G401 (cell line): ENCODE measurements at regions not wholly inside any gene's neighbourhood (a gene's known extent, or its start where the extent isn't known, plus 50 kb on each side); places are given as distances from the start of the nearest gene placed in this dataset.

Experiments used
- DNase-seq: peaks from one replicate; pipeline ENCODE4 v3.0.0-alpha.2; 2015; ENCODE audit warnings: low spot score
- in situ Hi-C: cut with HindIII; loops from 2 replicates; pipeline ENCODE4 v1.10.0; 2016; ENCODE audit warnings: low sequenced_read_pairs, mixed read lengths

DNA sequence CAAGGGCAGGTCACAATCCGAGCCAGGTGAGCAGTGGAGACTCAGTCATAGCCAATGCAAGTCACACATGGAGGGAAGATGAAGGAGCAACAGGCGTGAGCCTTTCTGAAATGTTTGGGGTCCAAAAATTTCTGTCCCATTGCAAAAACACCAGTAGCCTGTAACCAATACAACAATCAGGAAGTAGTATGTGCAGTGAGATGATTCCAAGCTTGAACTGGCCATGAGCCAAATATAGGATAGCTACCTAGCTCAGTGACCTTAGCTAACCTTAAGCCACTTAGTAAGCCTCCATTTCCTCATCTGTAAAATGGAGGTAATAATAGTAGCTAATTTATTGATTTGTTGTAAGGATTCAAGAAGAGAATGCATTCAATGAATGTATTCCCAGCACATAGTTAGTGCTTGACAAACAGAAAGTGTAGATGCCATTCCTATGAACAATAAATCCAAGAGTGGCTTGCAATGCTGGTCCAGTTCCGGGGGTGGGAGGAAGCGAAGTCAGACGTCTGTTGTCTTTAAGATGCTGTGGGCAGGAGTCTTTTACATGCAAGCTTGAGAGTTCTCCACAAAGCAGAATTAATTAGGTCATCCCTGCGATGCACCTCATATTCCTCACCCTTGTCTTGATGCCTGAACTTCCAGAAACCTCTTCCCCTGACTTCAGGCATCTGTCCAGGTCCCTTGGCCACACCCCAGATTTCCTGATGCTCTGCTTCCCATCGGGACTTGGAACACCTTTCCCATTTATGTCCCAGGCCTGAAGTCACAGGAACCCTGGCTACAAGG is 195.7 kb upstream of the UBL3 start:
- DNase-seq = no peak
- in situ Hi-C loops = no loop called here

DNA sequence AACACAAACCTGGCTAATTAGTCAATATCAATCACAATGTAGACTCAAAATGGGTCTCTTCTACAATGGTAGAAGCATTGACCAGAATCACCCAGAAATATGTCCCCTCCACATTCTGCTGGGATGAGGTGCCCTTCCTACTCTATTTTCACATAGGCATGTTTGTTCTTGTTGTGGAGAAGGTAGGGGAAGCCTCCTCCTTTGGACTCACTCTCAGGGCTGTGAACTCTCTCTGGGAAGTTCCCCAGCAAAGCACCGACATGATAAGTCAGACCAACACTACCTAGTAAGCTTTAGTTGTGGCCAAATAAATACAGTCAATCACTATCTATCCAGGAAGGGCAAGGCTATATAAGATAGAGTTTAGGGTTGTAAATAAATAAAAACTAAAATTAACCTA is 194.5 kb upstream of the UBL3 start:
- no peak for DNase-seq
- in situ Hi-C loops = no loop called here

DNA sequence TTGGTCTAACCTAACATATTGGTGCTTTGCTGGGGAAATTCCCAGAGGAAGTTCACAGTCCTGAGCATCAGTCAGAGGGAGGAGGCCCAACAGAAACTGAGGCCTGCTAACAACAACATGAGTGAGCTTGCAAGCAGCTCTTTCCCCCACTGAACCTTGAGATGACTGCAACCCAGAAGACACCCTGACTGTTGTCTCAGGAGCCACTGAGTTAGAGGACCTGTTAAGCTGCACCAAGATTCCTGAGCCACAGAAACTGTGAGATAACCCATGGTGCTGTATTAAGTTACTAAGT is 193.2 kb upstream of the UBL3 start:
- DNase-seq = no peak
- in situ Hi-C loops = no loop called here

DNA sequence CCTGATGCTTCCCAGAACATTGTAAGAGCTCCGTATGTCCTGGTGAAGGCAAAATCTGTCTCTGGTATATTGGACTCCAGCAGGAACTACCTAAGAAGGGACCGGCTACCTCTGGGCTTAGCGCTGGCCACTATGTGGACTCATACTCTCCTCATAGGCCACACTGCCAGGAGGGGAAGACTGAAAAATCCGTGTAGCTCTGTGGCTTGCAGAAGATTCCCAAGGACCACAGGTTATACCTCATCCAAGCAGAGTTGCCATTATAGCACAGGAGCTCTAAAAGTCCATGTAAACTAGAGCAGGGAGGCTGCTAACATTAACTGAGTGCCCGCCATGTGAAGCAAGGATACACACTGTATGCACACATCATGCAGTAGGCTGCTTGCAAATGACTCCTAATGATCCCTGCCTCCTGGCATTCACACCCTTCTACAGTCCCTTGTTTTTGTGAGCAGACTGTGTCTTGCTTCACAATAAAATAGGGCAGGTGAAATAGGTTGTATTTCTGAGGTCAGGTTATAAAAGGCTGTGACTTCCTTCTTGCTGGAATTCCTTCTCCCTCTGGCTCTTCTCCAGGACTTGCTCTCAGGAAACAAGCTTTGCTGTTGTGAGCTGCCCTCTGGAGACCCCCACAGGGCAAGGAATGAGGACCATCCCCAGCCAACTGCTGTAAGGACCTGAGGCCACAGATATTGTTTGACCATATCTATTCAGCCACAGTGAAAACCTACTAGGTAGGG is 192.6 kb upstream of the UBL3 start:
- in situ Hi-C loops = no loop called here
- no peak for DNase-seq

DNA sequence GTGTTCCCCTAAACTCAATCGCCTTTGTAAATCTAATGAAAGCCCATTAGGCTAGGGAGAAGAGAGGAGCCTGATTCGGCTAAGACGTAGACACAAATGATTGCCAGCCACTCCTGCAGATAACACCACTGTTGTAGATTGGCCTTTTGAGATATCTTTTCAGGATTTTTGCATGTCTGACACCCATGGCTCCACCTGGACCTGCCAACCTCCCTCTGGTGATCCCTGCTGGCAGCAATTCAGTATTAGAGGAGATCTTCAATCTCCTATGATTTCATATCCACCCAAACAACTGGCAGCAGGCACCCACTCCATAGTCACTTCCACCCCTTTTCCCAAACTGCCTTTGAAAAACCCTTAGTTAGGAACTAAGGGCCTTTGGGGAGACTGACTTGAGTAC is 191.9 kb upstream of the UBL3 start:
- no peak for DNase-seq
- in situ Hi-C loops = no loop called here

DNA sequence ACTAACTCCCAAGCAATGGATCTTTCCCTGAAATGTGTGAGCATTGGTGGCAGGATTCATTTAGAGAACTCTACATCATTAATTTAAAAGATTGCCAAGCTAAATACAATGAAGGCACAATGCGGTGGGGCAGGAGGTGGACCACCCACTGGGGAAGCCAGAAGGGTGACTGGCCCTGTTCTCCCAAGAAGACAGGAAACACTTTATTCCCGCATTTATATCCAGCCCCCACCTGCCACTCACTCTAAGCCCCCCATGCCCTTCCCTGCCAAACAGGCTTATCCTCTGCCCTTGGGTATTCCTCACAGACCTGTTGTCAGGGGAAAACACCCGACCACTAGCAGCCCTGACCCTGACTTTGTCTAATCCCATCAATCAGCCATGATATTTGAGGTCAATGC is 189.1 kb upstream of the UBL3 start:
- in situ Hi-C loops = no loop called here
- DNase-seq = no peak

DNA sequence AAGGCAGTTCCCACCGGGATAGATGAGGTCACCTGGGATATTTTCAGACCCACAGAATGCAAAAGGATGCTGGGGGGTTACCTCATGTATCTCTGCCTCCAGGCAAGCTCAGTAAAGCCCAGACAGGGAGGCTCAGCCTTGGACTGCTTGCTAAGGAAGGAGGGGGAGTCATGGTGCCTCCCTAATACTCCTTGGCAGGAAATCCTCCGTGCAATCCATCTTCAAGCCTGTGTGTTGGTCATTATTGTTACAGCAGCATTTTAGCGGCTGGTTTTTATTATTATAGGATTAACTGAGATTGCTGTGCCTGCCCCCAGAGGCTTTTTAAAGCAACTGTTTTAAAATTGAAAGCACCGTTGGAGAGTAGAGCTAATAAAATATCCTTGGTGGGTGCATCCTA is 188.5 kb upstream of the UBL3 start:
- in situ Hi-C loops = no loop called here
- no peak for DNase-seq

DNA sequence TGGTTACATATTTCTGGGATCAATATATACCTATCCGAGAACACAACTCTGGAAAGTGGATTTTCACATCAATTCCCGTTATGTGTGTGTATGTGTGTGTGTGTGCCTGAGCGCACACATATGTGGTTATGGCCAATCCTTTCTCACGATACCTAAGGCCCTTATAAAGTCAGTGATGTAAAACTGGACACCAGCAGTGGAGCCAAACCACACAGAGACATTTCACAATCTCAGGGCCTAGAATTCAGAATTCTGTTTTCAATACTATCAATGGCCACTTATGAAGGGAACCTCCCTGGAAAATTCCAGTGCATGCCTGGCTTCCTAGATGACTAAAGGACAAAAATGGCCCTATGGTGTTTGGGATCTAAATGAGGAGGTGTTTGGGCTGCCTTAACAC is 187.3 kb upstream of the UBL3 start:
- in situ Hi-C loops = no loop called here

DNA sequence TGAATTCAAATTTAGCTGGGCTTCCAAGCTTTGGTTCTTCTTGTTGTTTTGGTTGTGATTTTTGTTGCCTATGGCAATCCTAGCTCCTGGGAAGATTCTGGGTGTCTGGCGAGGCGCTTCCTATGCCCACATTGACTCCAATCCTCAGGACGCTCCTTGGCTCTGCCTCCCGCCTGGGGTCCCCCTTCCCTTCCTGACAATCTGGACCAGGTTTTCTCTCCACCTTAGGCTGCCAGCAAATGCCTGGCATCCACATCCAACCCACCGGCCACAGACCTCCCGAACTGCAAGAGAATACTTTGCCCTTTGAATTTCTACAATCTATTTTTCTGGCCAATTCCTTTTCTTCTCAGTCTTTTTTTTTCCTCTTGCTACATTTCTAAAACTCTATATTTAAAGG is 186.9 kb upstream of the UBL3 start:
- in situ Hi-C loops = no loop called here
- no peak for DNase-seq

More for the DNA sequence above, 187.3 kb upstream of the UBL3 start:
- DNase-seq = no peak

DNA sequence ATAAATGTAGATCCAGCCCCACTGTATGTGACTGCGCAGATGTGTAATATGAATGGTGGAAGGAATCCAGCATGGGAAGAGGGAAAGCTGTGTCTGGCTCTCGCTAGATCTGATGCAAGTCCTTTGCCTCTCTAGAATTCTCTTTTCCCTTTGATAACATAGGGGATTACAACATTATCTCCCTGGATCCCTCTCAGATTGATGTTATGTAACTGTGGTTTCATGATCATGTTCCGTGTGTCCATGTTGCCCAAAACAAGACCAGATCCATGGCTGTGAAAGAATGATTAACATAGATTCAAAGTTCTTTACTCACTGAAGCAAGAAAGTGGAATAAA is 184.0 kb upstream of the UBL3 start:
- no peak for DNase-seq
- in situ Hi-C loops = no loop called here

DNA sequence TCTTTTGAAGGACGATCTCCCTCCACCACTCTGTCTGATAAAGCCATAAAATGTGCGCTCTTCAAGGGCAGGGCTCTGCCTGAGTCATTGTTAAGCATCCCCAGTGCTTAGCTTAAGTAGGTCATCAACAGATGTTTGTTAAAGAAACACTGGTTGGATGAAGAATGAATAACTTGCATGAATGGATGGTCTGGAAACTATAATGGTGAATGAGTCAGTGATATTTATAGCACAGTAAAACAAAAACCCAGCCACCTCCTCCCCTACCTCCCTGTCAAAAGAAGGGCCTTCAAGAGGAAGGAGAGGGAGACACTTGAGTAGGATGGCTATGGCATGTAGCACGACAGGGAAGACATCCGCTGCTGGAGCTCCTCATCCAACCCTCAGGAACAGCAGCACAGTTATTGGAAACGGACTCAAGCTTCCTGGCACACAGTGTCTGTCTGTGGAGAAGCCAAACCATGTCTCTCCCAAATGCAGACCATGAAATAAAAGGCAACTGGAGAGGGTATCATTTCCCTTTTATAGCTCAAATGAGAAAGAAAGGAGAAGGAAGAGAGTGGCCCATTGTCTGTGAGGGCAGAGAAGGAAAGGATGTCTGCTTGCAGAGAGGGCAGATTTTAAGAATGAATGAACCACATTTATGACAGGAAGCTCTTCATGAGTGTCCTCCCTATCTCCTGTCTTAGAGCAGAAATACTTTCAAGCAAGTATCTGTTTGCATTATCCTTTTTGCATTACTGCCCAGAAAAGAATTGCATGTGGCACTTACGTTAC is 183.5 kb upstream of the UBL3 start:
- no peak for DNase-seq
- in situ Hi-C loops = no loop called here

DNA sequence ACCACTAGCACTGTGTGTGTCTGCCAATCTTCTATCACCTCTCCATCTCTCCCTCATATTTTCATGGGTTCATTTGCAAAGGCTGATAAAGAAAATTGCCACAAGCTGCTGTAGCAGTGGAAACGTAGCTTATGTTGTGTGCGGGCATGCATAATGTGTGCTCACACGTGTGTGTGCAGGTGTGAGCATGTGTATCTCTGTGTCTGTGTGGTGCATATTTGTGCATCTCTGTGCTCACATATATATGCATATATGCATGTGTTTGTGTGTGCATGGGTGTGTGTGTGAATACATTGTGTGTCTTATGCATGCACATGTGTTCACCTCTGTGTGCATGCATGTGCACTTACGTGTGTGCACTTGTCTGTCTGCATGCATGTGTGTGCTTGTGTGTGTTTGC is 181.8 kb upstream of the UBL3 start:
- no peak for DNase-seq

DNA sequence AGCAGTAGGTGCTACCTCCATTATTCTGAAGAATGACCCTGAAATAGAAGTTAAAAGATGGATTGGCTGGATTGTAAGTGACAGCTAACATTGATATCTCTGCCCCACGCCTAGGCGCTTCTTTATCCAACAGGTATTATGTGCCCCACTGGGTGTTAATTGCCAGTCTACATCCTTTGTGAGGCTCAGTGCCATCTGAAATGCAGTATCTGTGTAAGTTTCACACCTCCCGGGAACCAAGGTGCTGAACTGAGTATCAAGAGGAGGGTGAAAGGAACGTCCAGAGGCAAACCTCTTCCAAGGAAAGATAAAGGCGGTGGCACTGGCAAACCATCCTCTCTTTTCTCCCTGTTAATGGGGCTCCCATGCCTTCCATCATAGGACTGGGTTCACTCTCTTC is 181.1 kb upstream of the UBL3 start:
- in situ Hi-C loops = no loop called here
- DNase-seq = no peak

More for the DNA sequence above, 181.8 kb upstream of the UBL3 start:
- in situ Hi-C loops = no loop called here

DNA sequence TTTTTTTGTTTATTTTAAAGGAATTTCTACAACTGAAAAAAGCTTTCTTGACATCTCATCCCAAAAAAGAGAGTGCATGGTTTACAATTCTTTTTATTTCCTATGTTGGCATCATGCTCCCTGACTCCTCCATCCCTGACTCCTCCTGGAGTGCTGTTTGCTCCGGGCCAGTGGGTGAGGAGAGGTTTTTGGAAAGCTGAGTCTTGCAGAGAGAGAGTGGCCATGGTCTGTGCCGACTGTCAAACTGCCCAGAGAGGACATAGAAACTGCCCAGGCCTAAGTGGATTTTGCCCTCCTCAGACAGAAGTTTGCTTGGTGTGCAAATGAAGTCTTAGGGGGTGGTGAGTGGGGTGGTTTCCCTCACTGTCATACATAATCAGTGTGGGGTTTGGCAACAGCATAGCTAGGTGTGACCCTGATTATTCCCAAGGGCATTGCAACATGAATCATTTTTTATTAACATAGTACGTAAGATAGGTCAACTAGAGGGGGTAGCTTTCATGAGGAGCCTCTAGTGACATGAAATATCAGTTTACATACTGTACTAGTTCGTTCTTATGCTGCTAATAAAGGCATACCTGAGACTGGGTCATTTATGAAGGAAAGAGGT is 179.8 kb upstream of the UBL3 start:
- in situ Hi-C loops = no loop called here

DNA sequence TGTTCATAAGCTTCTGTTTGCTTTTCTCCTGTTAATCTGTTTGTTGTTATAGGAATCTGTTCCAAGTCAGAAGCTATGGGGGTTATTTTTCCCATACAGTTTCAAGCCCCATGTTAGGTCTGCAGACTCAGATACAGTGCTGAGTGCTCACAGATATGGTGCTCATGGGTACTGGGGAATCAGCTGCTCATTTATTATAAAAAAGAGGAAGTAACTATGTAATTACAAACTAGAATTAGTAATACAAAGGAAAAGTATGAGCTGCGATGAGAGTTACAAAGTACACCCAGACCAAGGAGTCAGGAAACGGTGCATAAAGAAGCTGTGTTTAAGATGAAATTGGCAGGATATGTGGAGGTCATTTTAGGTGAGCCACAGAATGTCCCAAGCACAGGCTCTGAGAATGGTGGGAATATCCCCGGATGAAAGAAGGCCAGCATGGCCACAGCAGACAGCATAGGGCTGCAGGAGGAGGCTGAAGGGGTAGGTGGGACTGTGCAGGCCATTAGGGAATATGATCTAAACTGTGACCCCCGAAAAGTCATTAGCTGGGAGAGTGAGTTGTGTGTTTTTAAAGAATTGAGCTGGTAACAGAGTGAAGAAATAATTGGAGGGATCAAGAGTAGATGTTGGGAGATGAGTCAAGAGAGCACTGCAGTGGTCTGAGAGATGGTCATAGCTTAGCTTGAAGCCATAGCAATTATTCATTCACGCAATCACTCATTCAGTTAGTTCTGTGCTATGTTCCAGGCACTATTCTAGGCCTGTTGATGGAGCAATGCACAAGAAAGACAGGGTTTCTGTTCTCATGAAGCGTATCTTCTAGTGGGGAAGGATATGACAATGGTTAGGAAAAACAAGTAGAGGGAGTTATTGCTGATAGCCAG is 177.4 kb upstream of the UBL3 start:
- in situ Hi-C loops = no loop called here

More for the DNA sequence above, 179.8 kb upstream of the UBL3 start:
- no peak for DNase-seq

DNA sequence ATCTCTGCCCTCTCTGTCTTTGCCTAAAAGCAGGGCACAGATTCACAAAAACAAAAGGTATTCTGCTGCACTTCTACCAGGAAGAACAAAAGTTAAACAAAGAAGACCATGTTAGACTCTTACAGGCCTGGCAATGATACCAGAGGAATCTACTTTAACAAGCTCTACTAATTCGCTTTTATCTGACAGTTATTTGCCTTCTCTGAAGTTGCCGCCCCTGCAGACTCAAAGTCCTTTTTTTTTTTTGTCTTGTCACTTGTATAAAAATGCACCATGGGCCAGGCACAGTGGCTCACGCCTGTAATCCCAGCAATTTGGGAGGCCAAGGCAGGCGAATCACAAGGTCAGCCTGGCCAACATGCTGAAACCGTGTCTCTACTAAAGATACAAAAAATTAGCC is 176.5 kb upstream of the UBL3 start:
- DNase-seq = no peak
- in situ Hi-C loops = no loop called here

More for the DNA sequence above, 177.4 kb upstream of the UBL3 start:
- no peak for DNase-seq

DNA sequence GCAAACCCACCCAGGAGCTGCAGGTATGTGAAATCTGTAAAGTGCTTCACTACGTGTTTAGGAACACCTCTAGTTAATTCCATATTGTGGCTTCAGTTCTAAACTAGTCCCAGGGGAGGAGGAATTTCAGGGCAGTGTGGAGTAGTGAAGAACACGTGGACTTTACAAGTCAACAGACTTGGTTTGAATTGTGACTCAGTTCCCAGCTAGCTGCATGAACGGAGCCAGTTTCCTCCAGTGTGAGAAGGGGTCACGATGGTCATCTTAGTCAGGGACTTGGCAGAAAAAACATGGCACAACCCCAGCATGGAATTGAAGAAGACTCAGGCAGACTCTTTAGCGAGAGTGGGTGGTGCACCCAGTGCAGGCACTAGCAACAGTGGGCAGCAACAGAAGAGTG is 175.7 kb upstream of the UBL3 start:
- in situ Hi-C loops = no loop called here
- DNase-seq = no peak

DNA sequence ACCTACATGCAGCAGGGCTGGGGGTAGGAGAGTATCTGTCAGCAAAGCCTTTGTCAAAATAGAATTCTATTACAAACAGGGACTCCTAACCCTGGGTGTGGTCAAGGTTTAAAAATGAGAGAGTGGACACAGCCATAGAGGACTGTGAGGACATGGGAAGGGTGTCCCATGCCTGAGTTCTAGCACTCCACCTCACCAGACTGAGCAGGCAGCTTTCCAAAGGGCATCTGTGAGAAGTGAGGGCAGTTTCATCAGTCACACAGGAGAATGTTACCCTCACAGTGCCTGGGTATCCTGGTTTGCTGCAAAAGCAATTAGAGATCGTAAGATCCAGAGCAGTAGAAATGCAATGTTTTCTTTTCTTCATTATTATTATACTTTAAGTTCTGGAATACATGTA is 174.9 kb upstream of the UBL3 start:
- in situ Hi-C loops = no loop called here
- no peak for DNase-seq
